H4 (cell line): ENCODE measurements at regions not wholly inside any gene's neighbourhood (a gene's known extent, or its start where the extent isn't known, plus 50 kb on each side); places are given as distances from the start of the nearest gene placed in this dataset.
"Not testable (repeated sequence)": the region's sequence is repeated elsewhere in the genome, so short reads cannot be mapped to it uniquely, and the experiment has no call there.

Experiments used
- DNase-seq: peaks from one replicate; pipeline ENCODE4 v3.0.0-alpha.2; 2015; ENCODE audit warnings: low spot score

- no peak for DNase-seq
Measured at GRCh38 chrX:122878269-122878668, 305.8 kb upstream of the GRIA3 start.

GRCh38 chrX:122880952-122881351, 303.1 kb upstream of the GRIA3 start:
- no peak for DNase-seq

- no peak for DNase-seq
Measured at GRCh38 chrX:122890729-122891128, 293.3 kb upstream of the GRIA3 start.

- DNase-seq: no peak
Measured at GRCh38 chrX:122906726-122907125, 277.4 kb upstream of the GRIA3 start.

- DNase-seq: no peak
Measured at GRCh38 chrX:122907375-122907774, 276.7 kb upstream of the GRIA3 start.

GRCh38 chrX:122910697-122911096, 273.4 kb upstream of the GRIA3 start:
- DNase-seq: no peak

- no peak for DNase-seq
Measured at GRCh38 chrX:122913134-122913533, 270.9 kb upstream of the GRIA3 start.

- no peak for DNase-seq
Measured at GRCh38 chrX:122913764-122914163, 270.3 kb upstream of the GRIA3 start.

GRCh38 chrX:122914256-122914655, 269.8 kb upstream of the GRIA3 start:
- no peak for DNase-seq

GRCh38 chrX:122934131-122934530, 249.9 kb upstream of the GRIA3 start:
- DNase-seq: no peak

- no peak for DNase-seq
Measured at GRCh38 chrX:122940199-122940598, 243.9 kb upstream of the GRIA3 start.

GRCh38 chrX:122941806-122942205, 242.3 kb upstream of the GRIA3 start:
- DNase-seq: no peak

- DNase-seq: peak; percentile 88
Measured at GRCh38 chrX:122943918-122944317, 240.2 kb upstream of the GRIA3 start.

- DNase-seq: peak; percentile 7
Measured at GRCh38 chrX:122945328-122945727, 238.8 kb upstream of the GRIA3 start.

GRCh38 chrX:122972604-122973003, 211.5 kb upstream of the GRIA3 start:
- no peak for DNase-seq

GRCh38 chrX:122982521-122982920, 201.6 kb upstream of the GRIA3 start:
- DNase-seq: no peak

GRCh38 chrX:123002844-123003243, 181.2 kb upstream of the GRIA3 start:
- not testable (repeated sequence) for DNase-seq

- no peak for DNase-seq
Measured at GRCh38 chrX:123013141-123013540, 170.9 kb upstream of the GRIA3 start.

- no peak for DNase-seq
Measured at GRCh38 chrX:123036401-123036800, 147.7 kb upstream of the GRIA3 start.

GRCh38 chrX:123049071-123049625, 134.9 kb upstream of the GRIA3 start:
- no peak for DNase-seq

- DNase-seq: no peak
Measured at GRCh38 chrX:123060986-123061385, 123.1 kb upstream of the GRIA3 start.

- DNase-seq: no peak
Measured at GRCh38 chrX:123064053-123064452, 120.0 kb upstream of the GRIA3 start.

- no peak for DNase-seq
Measured at GRCh38 chrX:123072686-123073385, 111.2 kb upstream of the GRIA3 start.
